Hepatocyte (in vitro differentiated cells): ENCODE measurements at regions not wholly inside any gene's neighbourhood (a gene's known extent, or its start where the extent isn't known, plus 50 kb on each side); places are given as distances from the start of the nearest gene placed in this dataset.

Source experiments
- EZH2 ChIP-seq: fragments of 200-600 bp; sonication (generic); IDR thresholded peaks from 2 replicates; pipeline ENCODE4 v1.6.1; 2016; ENCODE audit warnings: antibody characterized with exemption, mild to moderate bottlenecking, borderline replicate concordance
- EZH2phosphoT487 ChIP-seq: fragments of 200-600 bp; sonication (generic); IDR thresholded peaks from one replicate; pipeline ENCODE4 v1.6.1; 2018; ENCODE audit warnings: antibody characterized with exemption, mild to moderate bottlenecking, low read depth, moderate library complexity; ENCODE audit not compliant: unreplicated experiment, severe bottlenecking
- TF ChIP-seq, protein P1 (sequence below): fragments of 200-600 bp; sonication (generic); IDR thresholded peaks from 2 replicates; pipeline ENCODE4 v1.5.1; 2016; ENCODE audit warnings: antibody characterized with exemption, mild to moderate bottlenecking; ENCODE audit not compliant: poor library complexity

DNA sequence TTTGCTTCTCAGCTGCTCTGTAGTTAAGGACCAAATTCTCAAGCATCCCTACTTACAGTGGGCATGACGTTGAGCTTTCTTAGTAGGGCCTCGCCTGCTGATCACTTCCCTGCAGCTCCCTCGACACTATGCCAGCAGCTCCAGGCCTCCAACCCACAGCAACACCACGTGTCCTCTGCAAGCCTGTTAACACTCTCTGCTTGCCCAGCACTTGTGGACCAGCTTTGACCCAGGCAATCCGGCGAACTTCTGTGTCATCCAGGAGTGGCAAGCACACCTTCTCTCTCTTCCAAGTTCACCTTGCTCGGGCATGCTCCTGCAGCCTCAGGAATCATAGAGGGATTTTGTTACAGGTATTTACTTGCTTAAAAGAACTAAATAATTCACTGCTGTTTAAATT lies 138.6 kb upstream of the FHL2 start:
- TF ChIP-seq EZH2, result no peak
- TF ChIP-seq, protein P1, sequence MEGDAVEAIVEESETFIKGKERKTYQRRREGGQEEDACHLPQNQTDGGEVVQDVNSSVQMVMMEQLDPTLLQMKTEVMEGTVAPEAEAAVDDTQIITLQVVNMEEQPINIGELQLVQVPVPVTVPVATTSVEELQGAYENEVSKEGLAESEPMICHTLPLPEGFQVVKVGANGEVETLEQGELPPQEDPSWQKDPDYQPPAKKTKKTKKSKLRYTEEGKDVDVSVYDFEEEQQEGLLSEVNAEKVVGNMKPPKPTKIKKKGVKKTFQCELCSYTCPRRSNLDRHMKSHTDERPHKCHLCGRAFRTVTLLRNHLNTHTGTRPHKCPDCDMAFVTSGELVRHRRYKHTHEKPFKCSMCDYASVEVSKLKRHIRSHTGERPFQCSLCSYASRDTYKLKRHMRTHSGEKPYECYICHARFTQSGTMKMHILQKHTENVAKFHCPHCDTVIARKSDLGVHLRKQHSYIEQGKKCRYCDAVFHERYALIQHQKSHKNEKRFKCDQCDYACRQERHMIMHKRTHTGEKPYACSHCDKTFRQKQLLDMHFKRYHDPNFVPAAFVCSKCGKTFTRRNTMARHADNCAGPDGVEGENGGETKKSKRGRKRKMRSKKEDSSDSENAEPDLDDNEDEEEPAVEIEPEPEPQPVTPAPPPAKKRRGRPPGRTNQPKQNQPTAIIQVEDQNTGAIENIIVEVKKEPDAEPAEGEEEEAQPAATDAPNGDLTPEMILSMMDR, result no peak
- TF ChIP-seq EZH2phosphoT487, result no peak
